ENCODE measurements at regions not wholly inside any gene's neighbourhood (a gene's known extent, or its start where the extent isn't known, plus 50 kb on each side); places are given as distances from the start of the nearest gene placed in this dataset.
"Not testable (repeated sequence)": the region's sequence is repeated elsewhere in the genome, so short reads cannot be mapped to it uniquely, and the experiment has no call there.

DNA sequence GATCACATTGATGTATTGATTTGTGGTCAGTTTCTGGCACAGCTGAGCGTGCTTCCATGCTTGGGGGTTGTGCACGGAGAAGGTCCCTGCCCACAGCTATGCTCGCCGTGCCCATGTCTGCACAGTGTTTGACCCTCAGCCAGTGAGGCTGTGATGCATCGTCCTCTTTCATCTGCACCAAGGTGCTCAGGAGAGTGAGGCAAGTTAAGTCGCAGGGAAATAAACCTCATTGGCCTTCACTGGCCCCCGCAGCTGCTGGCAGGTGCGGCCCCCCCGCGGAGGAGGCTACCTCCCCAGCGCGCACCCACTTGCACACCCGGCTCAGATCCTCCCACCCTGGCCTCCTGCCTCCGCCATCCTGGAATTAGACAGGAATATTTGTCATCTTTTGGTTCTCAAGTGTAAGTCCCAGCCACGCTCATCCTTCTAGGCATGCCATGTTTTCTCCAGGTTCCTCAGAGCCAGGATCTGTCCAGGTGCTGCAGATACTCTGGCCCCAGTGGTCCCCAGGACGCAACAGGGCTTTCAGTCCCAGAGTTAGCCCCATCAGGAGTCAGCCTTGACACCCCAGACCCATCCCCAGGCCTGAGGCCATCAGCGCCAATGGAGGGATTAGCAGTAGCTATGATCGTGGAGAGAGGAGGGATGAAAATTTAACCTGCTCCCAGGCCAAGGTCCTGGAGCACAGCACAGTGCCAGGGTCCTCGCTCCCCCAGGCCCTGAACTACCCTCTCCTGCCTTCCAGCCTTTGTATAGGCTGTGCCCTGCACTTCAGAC, 93.7 kb downstream of the OAT start:
- Histone ChIP-seq H3K9ac (ENCODE audit: low read depth in 1 of 2, low read length in 2 of 2) (no peak overlapping the region), H3K4me3 (ENCODE audit: low read depth in 1 of 2, low read length in 2 of 2) (no peak overlapping the region), H3K36me3 (ENCODE audit: control insufficient read depth in 1 of 2, insufficient read depth in 2 of 2, low read length in 2 of 2) (no peaks in the 10 kb centered on the region), H3K27ac (ENCODE audit: low read depth, low read length) (no peak overlapping the region), H3K9me3 (ENCODE audit: control insufficient read depth in 1 of 2, low read length in 2 of 2) (no peaks in the 10 kb centered on the region), H3K27me3 (ENCODE audit: control insufficient read depth in 1 of 2, insufficient read depth in 2 of 2, low read length in 2 of 2) (no peaks in the 10 kb centered on the region), H3K4me1 (ENCODE audit: control insufficient read depth in 1 of 2, insufficient read depth in 2 of 2, low read length in 2 of 2) (no peaks in the 10 kb centered on the region)

DNA sequence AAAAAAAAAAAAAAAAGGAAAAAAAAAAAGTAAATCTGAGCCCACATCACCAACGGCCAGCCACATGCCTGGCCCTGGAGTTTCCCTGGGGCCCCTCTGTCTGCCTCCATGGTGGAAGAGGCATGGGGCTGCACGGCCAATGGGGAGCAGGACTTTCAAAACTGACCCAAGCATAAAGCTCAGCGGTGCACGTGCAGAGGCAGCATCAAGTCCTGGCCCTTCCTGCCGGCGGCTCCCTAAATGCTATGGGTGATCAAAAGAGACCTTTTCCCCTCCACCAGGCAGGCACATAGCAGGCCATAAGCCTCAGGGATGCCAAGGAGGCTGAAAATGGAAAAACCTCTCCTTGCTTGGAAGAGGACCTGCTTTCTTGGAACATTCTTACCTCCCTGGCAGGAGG, 94.3 kb downstream of the OAT start:
- no peak overlapping the region for H3K4me3 ChIP-seq (ENCODE audit: low read depth in 1 of 2, low read length in 2 of 2)
- no peaks in the 10 kb centered on the region for H3K27me3 ChIP-seq (ENCODE audit: control insufficient read depth in 1 of 2, insufficient read depth in 2 of 2, low read length in 2 of 2)
- no peaks in the 10 kb centered on the region for H3K36me3 ChIP-seq (ENCODE audit: control insufficient read depth in 1 of 2, insufficient read depth in 2 of 2, low read length in 2 of 2)
- no peak overlapping the region for H3K27ac ChIP-seq (ENCODE audit: low read depth, low read length)
- H3K9me3 ChIP-seq (ENCODE audit: control insufficient read depth in 1 of 2, low read length in 2 of 2): no peaks in the 10 kb centered on the region
- no peak overlapping the region for H3K9ac ChIP-seq (ENCODE audit: low read depth in 1 of 2, low read length in 2 of 2)
- no peaks in the 10 kb centered on the region for H3K4me1 ChIP-seq (ENCODE audit: control insufficient read depth in 1 of 2, insufficient read depth in 2 of 2, low read length in 2 of 2)

- no peaks in the 10 kb centered on the region for H3K36me3 ChIP-seq (ENCODE audit: control insufficient read depth in 1 of 2, insufficient read depth in 2 of 2, low read length in 2 of 2)
- no peak overlapping the region for H3K4me3 ChIP-seq (ENCODE audit: low read depth in 1 of 2, low read length in 2 of 2)
- H3K9ac ChIP-seq (ENCODE audit: low read depth in 1 of 2, low read length in 2 of 2): no peak overlapping the region
- H3K4me1 ChIP-seq (ENCODE audit: control insufficient read depth in 1 of 2, insufficient read depth in 2 of 2, low read length in 2 of 2): no peaks in the 10 kb centered on the region
- H3K27me3 ChIP-seq (ENCODE audit: control insufficient read depth in 1 of 2, insufficient read depth in 2 of 2, low read length in 2 of 2): no peaks in the 10 kb centered on the region
- H3K9me3 ChIP-seq (ENCODE audit: control insufficient read depth in 1 of 2, low read length in 2 of 2): no peaks in the 10 kb centered on the region
- no peak overlapping the region for H3K27ac ChIP-seq (ENCODE audit: low read depth, low read length)
These were observed 94.9 kb downstream of the OAT start for GRCh38 chr10:124323806-124324205.

DNA sequence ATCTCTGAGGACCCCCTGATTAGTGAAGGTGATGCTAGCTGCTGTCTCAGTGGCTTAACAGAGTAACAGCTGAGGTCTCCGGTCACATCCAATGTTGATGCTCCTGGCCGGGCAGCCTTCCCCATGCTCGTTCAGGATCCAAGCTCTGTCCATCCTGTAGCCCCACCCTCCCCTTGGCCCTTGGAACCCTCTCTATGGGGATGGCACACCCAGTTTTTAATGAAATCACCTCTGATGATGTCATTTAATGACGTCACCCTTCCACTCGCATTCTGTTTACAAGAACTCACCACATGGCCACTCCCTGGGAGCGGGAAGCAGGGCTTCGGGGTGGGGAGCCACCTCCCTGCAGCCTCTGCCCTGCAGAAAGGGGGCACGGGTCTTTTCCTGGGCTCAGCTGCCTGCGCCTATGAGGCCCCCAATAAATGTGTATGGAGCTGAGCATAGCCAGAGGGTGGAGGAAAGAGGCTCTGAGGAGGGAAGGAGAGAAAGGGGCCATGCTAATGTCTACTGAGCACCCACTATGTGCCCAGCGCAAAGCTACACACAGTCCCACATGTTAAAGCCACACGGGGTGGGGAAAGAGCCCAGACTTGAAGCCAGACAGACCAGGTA, 95.5 kb downstream of the OAT start:
- no peak overlapping the region for H3K9ac ChIP-seq (ENCODE audit: low read depth in 1 of 2, low read length in 2 of 2)
- H3K4me1 ChIP-seq (ENCODE audit: control insufficient read depth in 1 of 2, insufficient read depth in 2 of 2, low read length in 2 of 2): no peaks in the 10 kb centered on the region
- H3K4me3 ChIP-seq (ENCODE audit: low read depth in 1 of 2, low read length in 2 of 2): no peak overlapping the region
- no peaks in the 10 kb centered on the region for H3K9me3 ChIP-seq (ENCODE audit: control insufficient read depth in 1 of 2, low read length in 2 of 2)
- H3K27me3 ChIP-seq (ENCODE audit: control insufficient read depth in 1 of 2, insufficient read depth in 2 of 2, low read length in 2 of 2): no peaks in the 10 kb centered on the region
- H3K36me3 ChIP-seq (ENCODE audit: control insufficient read depth in 1 of 2, insufficient read depth in 2 of 2, low read length in 2 of 2): no peaks in the 10 kb centered on the region
- no peak overlapping the region for H3K27ac ChIP-seq (ENCODE audit: low read depth, low read length)

DNA sequence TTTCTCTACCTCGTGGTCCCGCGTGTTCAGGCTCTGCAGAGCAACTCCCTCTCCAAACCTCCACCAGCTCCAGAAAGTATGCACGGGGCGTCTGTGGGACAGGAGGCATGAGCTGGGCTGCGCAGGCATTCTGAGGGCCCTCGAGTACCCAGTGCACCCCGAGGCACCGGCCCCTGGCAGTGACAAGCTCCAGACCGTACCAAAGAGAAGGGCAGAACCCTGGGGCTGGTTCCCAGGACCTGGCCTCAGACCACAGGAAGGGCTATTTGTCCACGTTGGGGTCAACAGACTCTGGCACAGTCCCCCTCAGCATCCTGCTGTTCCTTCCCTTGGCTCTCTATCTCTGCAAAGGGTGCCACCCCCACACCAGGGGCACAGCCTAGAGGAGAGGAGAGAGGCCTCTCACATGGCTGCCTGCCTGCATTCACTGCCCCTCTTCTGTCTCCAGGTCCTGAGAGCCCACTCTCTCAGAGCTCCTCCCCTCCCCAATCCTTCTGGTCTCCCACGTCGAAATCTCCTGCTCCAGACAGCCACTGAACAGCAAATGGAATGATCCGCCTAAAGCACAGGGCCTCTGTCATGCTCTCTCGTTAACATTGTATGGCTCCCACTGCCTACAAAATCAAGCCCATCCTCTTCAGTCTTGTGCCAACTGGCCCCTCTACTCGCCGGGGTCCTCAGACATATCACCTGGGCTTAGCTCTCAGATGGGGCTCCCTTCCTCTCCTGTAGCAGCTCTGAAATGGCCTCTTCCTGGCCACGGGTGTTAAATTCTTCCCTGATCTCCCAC, 96.3 kb downstream of the OAT start:
- Histone ChIP-seq H3K9ac (ENCODE audit: low read depth in 1 of 2, low read length in 2 of 2) (no peak overlapping the region), H3K36me3 (ENCODE audit: control insufficient read depth in 1 of 2, insufficient read depth in 2 of 2, low read length in 2 of 2) (no peaks in the 10 kb centered on the region), H3K27me3 (ENCODE audit: control insufficient read depth in 1 of 2, insufficient read depth in 2 of 2, low read length in 2 of 2) (no peaks in the 10 kb centered on the region), H3K27ac (ENCODE audit: low read depth, low read length) (no peak overlapping the region), H3K4me3 (ENCODE audit: low read depth in 1 of 2, low read length in 2 of 2) (no peak overlapping the region), H3K4me1 (ENCODE audit: control insufficient read depth in 1 of 2, insufficient read depth in 2 of 2, low read length in 2 of 2) (no peaks in the 10 kb centered on the region), H3K9me3 (ENCODE audit: control insufficient read depth in 1 of 2, low read length in 2 of 2) (no peaks in the 10 kb centered on the region)

GRCh38 chr10:124321433-124322089, 97.2 kb downstream of the OAT start:
- Histone ChIP-seq H3K4me1 (ENCODE audit: control insufficient read depth in 1 of 2, insufficient read depth in 2 of 2, low read length in 2 of 2) (no peaks in the 10 kb centered on the region), H3K4me3 (ENCODE audit: low read depth in 1 of 2, low read length in 2 of 2) (no peak overlapping the region), H3K9me3 (ENCODE audit: control insufficient read depth in 1 of 2, low read length in 2 of 2) (no peaks in the 10 kb centered on the region), H3K27me3 (ENCODE audit: control insufficient read depth in 1 of 2, insufficient read depth in 2 of 2, low read length in 2 of 2) (no peaks in the 10 kb centered on the region), H3K27ac (ENCODE audit: low read depth, low read length) (no peak overlapping the region), H3K36me3 (ENCODE audit: control insufficient read depth in 1 of 2, insufficient read depth in 2 of 2, low read length in 2 of 2) (no peaks in the 10 kb centered on the region), H3K9ac (ENCODE audit: low read depth in 1 of 2, low read length in 2 of 2) (no peak overlapping the region)

- no peaks in the 10 kb centered on the region for H3K36me3 ChIP-seq (ENCODE audit: control insufficient read depth in 1 of 2, insufficient read depth in 2 of 2, low read length in 2 of 2)
- no peak overlapping the region for H3K9ac ChIP-seq (ENCODE audit: low read depth in 1 of 2, low read length in 2 of 2)
- H3K4me3 ChIP-seq (ENCODE audit: low read depth in 1 of 2, low read length in 2 of 2): no peak overlapping the region
- no peaks in the 10 kb centered on the region for H3K4me1 ChIP-seq (ENCODE audit: control insufficient read depth in 1 of 2, insufficient read depth in 2 of 2, low read length in 2 of 2)
- H3K9me3 ChIP-seq (ENCODE audit: control insufficient read depth in 1 of 2, low read length in 2 of 2): no peaks in the 10 kb centered on the region
- no peak overlapping the region for H3K27ac ChIP-seq (ENCODE audit: low read depth, low read length)
- no peaks in the 10 kb centered on the region for H3K27me3 ChIP-seq (ENCODE audit: control insufficient read depth in 1 of 2, insufficient read depth in 2 of 2, low read length in 2 of 2)
These were observed 97.8 kb downstream of the OAT start for GRCh38 chr10:124320778-124321432.

DNA sequence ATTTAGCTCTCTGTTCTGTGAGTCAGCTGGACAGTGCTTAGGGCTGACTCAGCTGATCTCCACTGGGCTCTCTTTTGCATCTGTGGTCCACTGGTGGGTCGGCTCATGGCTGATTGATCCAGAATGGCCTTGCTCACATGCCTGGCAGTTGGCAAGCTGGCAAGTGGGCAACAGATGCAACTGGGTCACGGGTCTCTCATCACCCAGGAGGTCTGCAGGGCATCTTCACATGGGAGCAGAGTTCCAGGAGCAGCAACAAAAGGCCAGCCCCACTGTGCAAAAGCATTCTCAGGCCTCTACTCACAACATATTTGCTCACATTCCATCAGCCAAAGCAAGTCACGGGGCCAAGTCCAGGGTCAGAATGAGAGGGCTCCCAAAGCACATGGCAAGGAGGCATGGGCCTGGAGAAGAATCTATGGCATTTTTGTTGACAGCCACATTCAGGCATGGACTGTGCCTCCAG, 98.8 kb downstream of the OAT start:
- Histone ChIP-seq H3K27me3 (ENCODE audit: control insufficient read depth in 1 of 2, insufficient read depth in 2 of 2, low read length in 2 of 2) (no peaks in the 10 kb centered on the region), H3K27ac (ENCODE audit: low read depth, low read length) (no peak overlapping the region), H3K36me3 (ENCODE audit: control insufficient read depth in 1 of 2, insufficient read depth in 2 of 2, low read length in 2 of 2) (no peaks in the 10 kb centered on the region), H3K4me1 (ENCODE audit: control insufficient read depth in 1 of 2, insufficient read depth in 2 of 2, low read length in 2 of 2) (no peaks in the 10 kb centered on the region), H3K9ac (ENCODE audit: low read depth in 1 of 2, low read length in 2 of 2) (no peak overlapping the region), H3K4me3 (ENCODE audit: low read depth in 1 of 2, low read length in 2 of 2) (no peak overlapping the region), H3K9me3 (ENCODE audit: control insufficient read depth in 1 of 2, low read length in 2 of 2) (no peaks in the 10 kb centered on the region)

DNA sequence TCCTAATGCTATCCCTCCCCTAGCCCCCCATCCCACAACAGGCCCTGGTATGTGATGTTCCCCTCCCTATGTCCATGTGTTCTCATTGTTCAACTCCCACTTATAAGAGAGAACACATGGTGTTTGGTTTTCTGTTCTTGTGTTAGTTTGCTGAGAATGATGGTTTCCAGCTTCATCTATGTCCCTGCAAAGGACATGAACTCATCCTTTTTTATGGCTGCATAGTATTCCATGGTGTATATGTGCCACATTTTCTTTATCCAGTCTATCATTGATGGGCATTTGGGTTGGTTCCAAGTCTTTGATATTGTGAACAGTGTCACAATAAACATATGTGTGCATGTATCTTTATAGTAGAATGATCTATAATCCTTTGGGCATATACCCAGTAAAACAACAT, 99.2 kb downstream of the OAT start:
- not testable (repeated sequence) for H3K9me3 ChIP-seq (ENCODE audit: control insufficient read depth in 1 of 2, low read length in 2 of 2); H3K4me3 ChIP-seq (ENCODE audit: low read depth in 1 of 2, low read length in 2 of 2); H3K4me1 ChIP-seq (ENCODE audit: control insufficient read depth in 1 of 2, insufficient read depth in 2 of 2, low read length in 2 of 2)

More for the DNA sequence above, 99.2 kb downstream of the OAT start:
- not testable (repeated sequence) for H3K27ac ChIP-seq (ENCODE audit: low read depth, low read length); H3K36me3 ChIP-seq (ENCODE audit: control insufficient read depth in 1 of 2, insufficient read depth in 2 of 2, low read length in 2 of 2); H3K27me3 ChIP-seq (ENCODE audit: control insufficient read depth in 1 of 2, insufficient read depth in 2 of 2, low read length in 2 of 2); H3K9ac ChIP-seq (ENCODE audit: low read depth in 1 of 2, low read length in 2 of 2)
